A673 (cell line): ENCODE measurements at regions not wholly inside any gene's neighbourhood (a gene's known extent, or its start where the extent isn't known, plus 50 kb on each side); places are given as distances from the start of the nearest gene placed in this dataset.

Source experiments
- BruUV-seq: library from RNA; stranded (reverse); fragments of 400-500 nt; replicated peaks from 2 replicates; lab custom pipeline; 2021; lab: Mats Ljungman, UMichigan
- CTCF ChIA-PET: fragments of 300-600 bp; sonication (Branson Sonifier 250); formaldehyde crosslinking; loops from one replicate; lab custom pipeline; 2022; ENCODE audit warnings: antibody characterized with exemption; lab: Charles Lee
- POLR2A ChIA-PET: fragments of 300-600 bp; sonication (Branson Sonifier 250); formaldehyde crosslinking; loops from one replicate; lab custom pipeline; 2022; ENCODE audit warnings: antibody characterized with exemption; ENCODE audit not compliant: low non-redundant PET; lab: Charles Lee
- DNase-seq: peaks from one replicate; pipeline ENCODE4 v3.0.0-alpha.2; 2015; ENCODE audit warnings: low spot score
- H3K27ac ChIP-seq: fragments of 200-600 bp; sonication (generic); 2 replicates; pipeline ENCODE4 v1.5.1; 2016; ENCODE audit warnings: mixed run types, low read depth, mild to moderate bottlenecking, mixed read lengths, antibody characterized with exemption, low read length; ENCODE audit not compliant: poor library complexity, severe bottlenecking
- H3K27me3 ChIP-seq: fragments of 200-600 bp; sonication (generic); replicated peaks from 2 replicates; pipeline ENCODE4 v1.6.1; 2017; ENCODE audit warnings: mixed run types, low read depth, mild to moderate bottlenecking, mixed read lengths, antibody characterized with exemption, low read length; ENCODE audit not compliant: insufficient read depth, poor library complexity
- H3K36me3 ChIP-seq: fragments of 200-600 bp; sonication (generic); 2 replicates; pipeline ENCODE4 v1.6.1; 2016; ENCODE audit warnings: mixed run types, mild to moderate bottlenecking, mixed read lengths, antibody characterized with exemption, low read length; ENCODE audit not compliant: insufficient read depth, poor library complexity, severe bottlenecking
- H3K4me1 ChIP-seq: fragments of 200-600 bp; sonication (generic); 2 replicates; pipeline ENCODE4 v1.6.1; 2017; ENCODE audit warnings: mixed run types, mild to moderate bottlenecking, mixed read lengths, antibody characterized with exemption, low read length; ENCODE audit not compliant: insufficient read depth, poor library complexity, severe bottlenecking
- H3K4me3 ChIP-seq: fragments of 200-600 bp; sonication (generic); 2 replicates; pipeline ENCODE4 v1.5.1; 2016; ENCODE audit warnings: low read depth, mixed run types, mild to moderate bottlenecking, mixed read lengths, low read length; ENCODE audit not compliant: poor library complexity, severe bottlenecking
- H3K9me3 ChIP-seq: fragments of 200-600 bp; sonication (generic); 2 replicates; pipeline ENCODE4 v1.6.1; 2016; ENCODE audit warnings: mixed run types, low read depth, mild to moderate bottlenecking, mixed read lengths, antibody characterized with exemption, low read length; ENCODE audit not compliant: poor library complexity, severe bottlenecking
- CTCF ChIP-seq: fragments of 300-800, 200-600 bp; sonication (generic); conservative IDR thresholded peaks from 2 replicates; pipeline ENCODE4 v1.5.1; 2017; ENCODE audit warnings: low read depth, mild to moderate bottlenecking, antibody characterized with exemption, low read length, moderate library complexity, mixed read lengths
- EZH2 ChIP-seq: fragments of 200-600 bp; sonication (generic); IDR thresholded peaks from 2 replicates; pipeline ENCODE4 v1.6.1; 2017; ENCODE audit warnings: borderline replicate concordance, low read depth, mild to moderate bottlenecking, mixed read lengths, antibody characterized with exemption, low read length; ENCODE audit not compliant: poor library complexity, severe bottlenecking
- intact Hi-C: fragments of 100-400 bp; cut with micrococcal nuclease; formaldehyde crosslinking; loops from one replicate; pipeline ENCODE4 v1.10.0; 2022; ENCODE audit not compliant: unreplicated experiment

GRCh38 chr11:115598257-115598901 is 94.2 kb upstream of the CADM1 start:
- H3K4me3 ChIP-seq: no peak overlapping the region
- CTCF ChIA-PET: no interaction called here
- no TSS peak for BruUV-seq

GRCh38 chr11:115591380-115591779 is 87.2 kb upstream of the CADM1 start:
- no peak overlapping the region for H3K27ac ChIP-seq
- ChIA-PET POLR2A (no interaction called here), CTCF (no interaction called here)
- intact Hi-C loops: no loop called here
- H3K36me3 ChIP-seq: no peaks in the 10 kb centered on the region
- no peak for DNase-seq
- TF ChIP-seq CTCF (no peak), EZH2 (no peak)
- H3K4me3 ChIP-seq: no peak overlapping the region
- no peaks in the 10 kb centered on the region for H3K27me3 ChIP-seq
- H3K9me3 ChIP-seq: no peaks in the 10 kb centered on the region
- no TSS peak for BruUV-seq
- H3K4me1 ChIP-seq: no peaks in the 10 kb centered on the region

More at GRCh38 chr11:115598257-115598901, 94.2 kb upstream of the CADM1 start:
- Histone ChIP-seq H3K4me1 (no peaks in the 10 kb centered on the region), H3K36me3 (no peaks in the 10 kb centered on the region), H3K27me3 (no peaks in the 10 kb centered on the region), H3K9me3 (no peaks in the 10 kb centered on the region), H3K27ac (no peak overlapping the region)
- intact Hi-C loops: no loop called here
- no peak for TF ChIP-seq EZH2
- no peak for TF ChIP-seq CTCF
- POLR2A ChIA-PET: no interaction called here
- no peak for DNase-seq

GRCh38 chr11:115590254-115590653 is 86.0 kb upstream of the CADM1 start:
- Histone ChIP-seq H3K9me3 (no peaks in the 10 kb centered on the region), H3K36me3 (no peaks in the 10 kb centered on the region), H3K27me3 (no peaks in the 10 kb centered on the region), H3K4me1 (no peaks in the 10 kb centered on the region), H3K4me3 (no peak overlapping the region), H3K27ac (no peak overlapping the region)
- no TSS peak for BruUV-seq
- intact Hi-C loops: no loop called here
- DNase-seq: no peak
- CTCF ChIA-PET: no interaction called here
- no peak for TF ChIP-seq EZH2
- TF ChIP-seq CTCF: no peak
- POLR2A ChIA-PET: no interaction called here
